GM12878 (cell line): ENCODE measurements at regions not wholly inside any gene's neighbourhood (a gene's known extent, or its start where the extent isn't known, plus 50 kb on each side); places are given as distances from the start of the nearest gene placed in this dataset.
A peak's percentile ranks its signal among the peaks of the same experiment; 100 is the strongest.

Experiments
- ATAC-seq: fragments of 200-7000 bp; cut with Tn5 transposase; 3 replicates; pipeline ENCODE4 v1.9.1; 2020; ENCODE audit warnings: mild to moderate bottlenecking, moderate library complexity
- BruUV-seq: library from RNA; stranded (reverse); fragments of 400-500 nt; replicated peaks from 2 replicates; lab custom pipeline; 2021; lab: Mats Ljungman, UMichigan
- CTCF ChIA-PET: fragments of 300-600 bp; sonication (Branson Sonifier 250); formaldehyde crosslinking; extraction: SDS; loops from one replicate; lab custom pipeline; 2021; ENCODE audit warnings: inconsistent platforms; lab: Yijun Ruan, JAX
- POLR2A ChIA-PET: fragments of 350-600 bp; formaldehyde crosslinking; extraction: SDS; loops from one replicate; lab custom pipeline; 2021; ENCODE audit warnings: inconsistent platforms; lab: Charles Lee
- RAD21 ChIA-PET: fragments of 300-600 bp; sonication (Branson Sonifier 250); formaldehyde crosslinking; loops from one replicate; lab custom pipeline; 2023; ENCODE audit warnings: antibody characterized with exemption; ENCODE audit not compliant: unreplicated experiment; lab: Charles Lee
- SMC1A ChIA-PET: fragments of 300-600 bp; sonication (Branson Sonifier 250); formaldehyde crosslinking; loops from one replicate; lab custom pipeline; 2023; ENCODE audit not compliant: unreplicated experiment, uncharacterized antibody; lab: Charles Lee
- DNase-seq: peaks from one replicate; pipeline ENCODE4 v3.0.0-alpha.2; 2011; ENCODE audit warnings: low read depth, low spot score
- FAIRE-seq: peaks from 3 replicates; lab custom pipeline; 2011; peaks lifted over from hg19 to GRCh38; lab: Jason Lieb, UNC
- H2AFZ ChIP-seq: 2 replicates; pipeline ENCODE4 v1.6.0; 2011; ENCODE audit warnings: low read depth, low read length, control low read depth; ENCODE audit not compliant: control insufficient read depth
- H3K27ac ChIP-seq: 2 replicates; pipeline ENCODE4 v1.5.1; 2011; ENCODE audit warnings: control low read depth; ENCODE audit not compliant: control insufficient read depth, insufficient read depth
- H3K27me3 ChIP-seq, 2 experiments: replicated peaks in 1 of 2; 2 replicates each; pipeline versions ENCODE4 v1.6.0 to v1.6.1; 2011; ENCODE audit warnings: low read length in 1 of 2; ENCODE audit not compliant: control insufficient read depth in 2 of 2, insufficient read depth in 2 of 2
- H3K36me3 ChIP-seq, 2 experiments: 2 replicates each; pipeline ENCODE4 v1.5.1; 2011; ENCODE audit warnings: low read length in 1 of 2; ENCODE audit not compliant: control insufficient read depth in 2 of 2, insufficient read depth in 2 of 2
- H3K4me1 ChIP-seq: 2 replicates; pipeline ENCODE4 v1.6.1; 2011; ENCODE audit warnings: mild to moderate bottlenecking, low read length, moderate library complexity, mixed read lengths; ENCODE audit not compliant: control insufficient read depth, insufficient read depth
- H3K4me2 ChIP-seq: 2 replicates; pipeline ENCODE4 v1.6.0; 2011; ENCODE audit warnings: control low read depth; ENCODE audit not compliant: control insufficient read depth, insufficient read depth
- H3K4me3 ChIP-seq: fragments of 200-600 bp; sonication (generic); 2 replicates; pipeline ENCODE4 v1.5.1; 2016
- H3K79me2 ChIP-seq: 2 replicates; pipeline ENCODE4 v1.6.0; 2011; ENCODE audit warnings: low read length; ENCODE audit not compliant: control insufficient read depth, insufficient read depth
- H3K9ac ChIP-seq: 2 replicates; pipeline ENCODE4 v1.8.0; 2011; ENCODE audit warnings: low read length, control low read depth, mixed read lengths; ENCODE audit not compliant: control insufficient read depth, insufficient read depth
- H3K9me3 ChIP-seq: replicated peaks from 3 replicates; pipeline ENCODE4 v1.5.1; 2011; ENCODE audit warnings: mild to moderate bottlenecking, low read length; ENCODE audit not compliant: control insufficient read depth, insufficient read depth
- H4K20me1 ChIP-seq: 2 replicates; pipeline ENCODE4 v1.6.0; 2011; ENCODE audit not compliant: control insufficient read depth, insufficient read depth
- ATF3 ChIP-seq: IDR thresholded peaks from 2 replicates; pipeline ENCODE4 v1.6.1; 2011; ENCODE audit warnings: low read depth, mild to moderate bottlenecking, low read length, moderate library complexity, borderline replicate concordance; ENCODE audit errors: extremely low read depth
- CTCF ChIP-seq, 3 experiments: IDR thresholded peaks in 2 of 3; conservative IDR thresholded peaks in 1 of 3; 2 replicates each; pipeline ENCODE4 v1.5.1; 2011; ENCODE audit warnings: low read depth in 3 of 3, low read length in 3 of 3, mild to moderate bottlenecking in 3 of 3, control low read depth in 2 of 3, moderate library complexity in 2 of 3, inconsistent platforms in 1 of 3, mixed read lengths in 1 of 3; ENCODE audit not compliant: control insufficient read depth in 2 of 3, insufficient read depth in 1 of 3; ENCODE audit errors: extremely low read depth in 1 of 3
- JUND ChIP-seq: IDR thresholded peaks from 2 replicates; pipeline ENCODE4 v1.6.1; 2012; ENCODE audit warnings: low read depth, mild to moderate bottlenecking, low read length, improper control_type of control experiment, moderate library complexity
- MTA2 ChIP-seq: fragments of 450-650 bp; IDR thresholded peaks from 2 replicates; pipeline ENCODE4 v1.6.1; 2016; ENCODE audit warnings: low read depth, mild to moderate bottlenecking, moderate library complexity
- RCOR1 ChIP-seq: conservative IDR thresholded peaks from 2 replicates; pipeline ENCODE4 v1.6.1; 2012; ENCODE audit warnings: low read depth, low read length, improper control_type of control experiment
- REST ChIP-seq: IDR thresholded peaks from 2 replicates; pipeline ENCODE4 v1.6.1; 2012; ENCODE audit warnings: mild to moderate bottlenecking, low read depth, low read length
- ZNF592 ChIP-seq: fragments of 450-650 bp; IDR thresholded peaks from 2 replicates; pipeline ENCODE4 v1.6.1; 2017; ENCODE audit warnings: mild to moderate bottlenecking, moderate library complexity
- WGBS: methylation state at CpG from one replicate; pipeline ENCODE4 v1.1.6; 2016; ENCODE audit warnings: low lambda C conversion rate; ENCODE audit not compliant: insufficient replicate concordance, insufficient coverage; ENCODE audit errors: missing lambda C conversion rate; 5-methylcytosine and 5-hydroxymethylcytosine counted together
- in situ Hi-C: fragments of 300-500 bp; cut with MboI; formaldehyde crosslinking; loops from 9 replicates; pipeline ENCODE4 v1.14.3; 2018; ENCODE audit warnings: mixed read lengths
- intact Hi-C: fragments of 100-400 bp; cut with micrococcal nuclease; formaldehyde crosslinking; loops from one replicate; pipeline ENCODE4 v1.14.2; 2022; ENCODE audit not compliant: unreplicated experiment

GRCh38 chr2:174681099-174682006 is 82.9 kb downstream of the CHRNA1 start:
- no peak for FAIRE-seq
- peak overlapping the region; percentile 84; the same call in 1 of the 2 replicates for H2AFZ ChIP-seq
- peaks cover 4% of the 10 kb centered on the region for H3K79me2 ChIP-seq
- peak overlapping the region; percentile 73 for H3K4me2 ChIP-seq
- H3K9me3 ChIP-seq, result no peaks in the 10 kb centered on the region
- ChIA-PET SMC1A (interaction anchor here (0.7 to 17.5 kb wide), 12 partner anchors 9 to 220 kb away, joined by 3 to 537 read pairs (median 4); partner anchors contain the start of genes CHRNA1 and WIPF1), RAD21 (interaction anchor here (1.0 to 15.0 kb wide), 8 partner anchors 24 to 218 kb away, joined by 3 to 294 read pairs (median 6); partner anchors contain the start of gene WIPF1), POLR2A (interaction anchor here (0.6 to 2.7 kb wide), 11 partner anchors 46 to 188 kb away, joined by 3 to 17 read pairs (median 4); partner anchors contain the start of gene WIPF1), CTCF (interaction anchor here (0.6 to 17.3 kb wide), 13 partner anchors 12 to 278 kb away, joined by 3 to 534 read pairs (median 3); partner anchors contain the start of gene WIPF1)
- intact Hi-C loops (loop anchor here (2.0 kb wide), 3 partner anchors 47 to 85 kb away; partner anchors contain the start of gene WIPF1), in situ Hi-C loops (loop anchor here (25.0 kb wide), 1 partner anchor 94 kb away; the partner anchor contains the start of gene WIPF1)
- ATAC-seq, result no peak; the same call in 1 of the 3 replicates
- H4K20me1 ChIP-seq, result no peaks in the 10 kb centered on the region
- peak overlapping the region; percentile 79 for H3K4me3 ChIP-seq
- H3K27ac ChIP-seq, result no peak overlapping the region
- peaks cover 0 to 2% of the 10 kb centered on the region in 2 experiments; a peak in 2 of 4 replicates for H3K27me3 ChIP-seq
- peak overlapping the region; percentile 64; the same call in 1 of the 2 replicates for H3K9ac ChIP-seq
- peaks cover 4% of the 10 kb centered on the region; the same call in 1 of the 2 replicates for H3K4me1 ChIP-seq
- no peaks in the 10 kb centered on the region for H3K36me3 ChIP-seq
- no peak for DNase-seq
- WGBS, result 74% methylated on average over 18 of the region's 18 CpGs
- BruUV-seq, result no TSS peak
- TF ChIP-seq ATF3 (no peak), MTA2 (no peak), REST (no peak), ZNF592 (no peak), CTCF (IDR thresholded peaks at IDR 0.05 in 2 of 3, conservative IDR thresholded peaks at IDR 0.05 in 1 of 3; ENCODE audit: control insufficient read depth in 2 of 3, extremely low read depth in 1 of 3, insufficient read depth in 1 of 3, low read depth in 3 of 3, low read length in 3 of 3) (no peak), RCOR1 (no peak), JUND (no peak)
